ENCODE measurements at regions not wholly inside any gene's neighbourhood (a gene's known extent, or its start where the extent isn't known, plus 50 kb on each side); places are given as distances from the start of the nearest gene placed in this dataset.
"Not testable (repeated sequence)": the region's sequence is repeated elsewhere in the genome, so short reads cannot be mapped to it uniquely, and the experiment has no call there.

DNA sequence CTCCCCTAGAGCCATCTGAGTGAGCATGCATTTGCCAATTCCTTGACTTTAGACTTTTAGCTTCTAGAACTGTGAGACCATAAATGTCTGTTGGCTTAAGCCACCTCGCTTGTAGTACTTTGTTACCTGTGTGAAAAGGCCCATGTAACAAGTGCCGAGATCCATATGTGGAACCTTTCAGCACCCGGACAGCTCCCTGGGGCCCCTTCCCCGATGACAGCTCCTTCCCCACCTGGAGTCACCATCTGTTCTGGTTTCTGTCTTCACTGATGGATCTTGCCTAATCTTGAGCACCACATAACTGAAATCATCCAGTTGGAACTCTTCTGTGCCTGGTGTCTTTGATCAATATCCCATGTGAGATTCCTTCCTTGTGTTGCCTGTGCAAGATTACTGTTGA is 78.9 kb upstream of the EEF2KMT start:
- DNase-seq (ENCODE audit: low spot score) = no peak

DNA sequence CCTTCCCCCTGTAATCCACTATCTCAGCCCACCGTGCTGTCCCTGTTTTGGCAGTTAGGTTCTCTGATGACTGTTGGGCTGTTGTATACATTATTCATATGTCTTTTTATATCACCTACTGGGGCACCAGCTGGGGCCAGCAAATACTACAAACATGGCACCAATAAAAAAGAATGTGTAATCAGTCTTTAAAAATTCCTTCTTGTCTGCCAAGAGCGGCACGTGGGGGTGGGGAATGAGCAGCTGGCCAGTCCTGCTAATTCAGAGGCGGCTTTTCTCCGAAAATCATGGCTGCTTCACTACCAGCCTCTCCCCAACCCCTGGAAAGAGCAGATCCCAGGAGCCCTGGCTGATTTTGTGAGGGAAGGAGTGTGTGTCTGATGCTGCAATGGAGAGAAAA is 77.7 kb upstream of the EEF2KMT start:
- no peak for DNase-seq (ENCODE audit: low spot score)

- DNase-seq (ENCODE audit: low spot score) = no peak
Measured at GRCh38 chr16:5166486-5166885, 68.9 kb upstream of the EEF2KMT start.

- DNase-seq (ENCODE audit: low spot score) = not testable (repeated sequence)
Measured at GRCh38 chr16:5165429-5165828, 67.8 kb upstream of the EEF2KMT start.

DNA sequence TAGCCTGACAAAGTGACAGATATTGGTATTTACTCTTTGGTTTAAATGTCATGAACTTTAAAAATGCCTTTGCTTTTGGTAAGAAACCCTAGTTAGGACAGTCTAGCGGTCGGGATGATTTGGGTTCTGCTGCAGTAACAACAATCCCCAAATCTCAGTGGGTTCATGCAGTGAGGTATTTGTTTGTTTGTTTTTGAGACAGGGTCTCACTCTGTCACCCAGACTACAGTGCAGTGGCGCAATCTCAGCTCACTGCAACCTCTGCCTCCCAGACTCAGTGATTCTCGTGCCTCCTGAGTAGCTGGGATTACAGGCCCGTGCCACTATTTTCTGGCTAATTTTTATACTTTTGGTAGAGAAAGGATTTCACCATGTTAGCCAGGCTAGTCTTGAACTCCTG is 65.2 kb upstream of the EEF2KMT start:
- DNase-seq (ENCODE audit: low spot score) = not testable (repeated sequence)

- not testable (repeated sequence) for DNase-seq (ENCODE audit: low spot score)
Measured at GRCh38 chr16:5161888-5162287, 64.3 kb upstream of the EEF2KMT start.

- DNase-seq (ENCODE audit: low spot score) = not testable (repeated sequence)
Measured at GRCh38 chr16:5160010-5160409, 62.4 kb upstream of the EEF2KMT start.

- DNase-seq (ENCODE audit: low spot score) = not testable (repeated sequence)
Measured at GRCh38 chr16:5159537-5159936, 61.9 kb upstream of the EEF2KMT start.

DNA sequence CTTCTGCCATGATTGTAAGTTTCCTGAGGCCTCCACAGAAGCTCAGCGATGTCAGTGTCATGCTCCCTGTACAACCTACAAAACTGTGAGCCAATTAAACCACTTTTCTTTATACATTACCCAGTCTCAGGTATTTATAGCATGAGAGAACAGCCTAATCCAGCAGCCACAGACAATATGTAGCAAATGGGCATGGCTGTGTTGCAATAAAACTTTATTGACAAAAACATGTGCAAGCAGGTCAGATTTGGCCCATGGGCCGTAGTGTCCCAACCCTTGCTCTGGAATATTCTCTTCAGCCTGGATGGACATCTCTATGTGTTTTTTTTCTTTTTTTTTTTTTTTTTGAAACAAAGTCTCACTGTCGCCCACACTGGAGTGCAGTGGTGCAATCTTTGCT is 60.9 kb upstream of the EEF2KMT start:
- DNase-seq (ENCODE audit: low spot score) = no peak

DNA sequence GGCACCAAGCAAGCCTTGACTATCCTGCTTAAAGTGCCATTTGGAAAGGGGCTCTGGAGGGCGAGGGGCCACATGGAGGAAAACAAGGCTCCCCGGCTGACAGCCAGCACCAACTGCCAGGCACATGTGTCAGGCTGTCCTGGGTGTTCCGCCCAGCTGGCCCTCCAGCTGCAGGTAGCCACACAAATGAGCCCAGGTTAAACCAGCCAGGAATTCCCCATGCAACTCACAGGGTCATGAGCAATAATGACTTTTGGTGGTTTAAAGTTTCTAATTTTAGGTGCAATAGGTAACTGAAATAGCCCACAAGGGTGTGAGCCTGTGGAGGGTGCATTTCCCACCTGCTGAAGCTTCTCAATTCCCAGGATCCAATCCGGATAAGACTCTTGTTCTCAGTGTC is 58.9 kb upstream of the EEF2KMT start:
- not testable (repeated sequence) for DNase-seq (ENCODE audit: low spot score)

DNA sequence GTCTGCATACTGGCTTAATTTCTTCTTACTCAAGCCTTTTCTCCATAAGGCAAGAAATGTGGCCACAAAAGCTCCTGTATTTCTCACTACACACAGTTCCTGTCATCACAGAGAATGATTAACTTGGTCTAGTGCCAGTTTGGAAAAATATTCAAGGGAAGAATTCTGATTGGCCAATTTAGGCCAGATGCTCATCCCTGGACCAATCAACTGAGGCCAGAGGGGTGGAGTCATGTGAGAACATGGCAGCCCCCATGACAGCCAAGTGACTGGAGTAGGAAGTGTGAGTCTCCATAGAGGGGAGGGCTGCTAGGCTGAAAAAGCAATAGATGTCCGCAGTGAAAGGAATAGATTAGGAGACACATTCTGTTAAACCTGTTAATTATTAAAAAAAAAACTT is 56.4 kb upstream of the EEF2KMT start:
- DNase-seq (ENCODE audit: low spot score) = not testable (repeated sequence)

- not testable (repeated sequence) for DNase-seq (ENCODE audit: low spot score)
Measured at GRCh38 chr16:5151409-5151808, 53.8 kb upstream of the EEF2KMT start.

Small RNA genes in the stretch of these regions (small RNA-seq; reads per million reads assigned to genes)
- gene AC007012.1 = 0 reads per million in 2 experiments
- gene MIR8065 = 0 reads per million in 2 experiments
- 0 reads per million in 2 experiments for gene RNU6-328P
- gene RNU6-457P = 0 to 0.05 reads per million in 2 experiments
- gene RNU7-99P = 0 reads per million in 2 experiments
- gene SNRPCP20 = 0 reads per million in 2 experiments
